Heart right ventricle (tissue), 16 donors: ENCODE measurements at regions not wholly inside any gene's neighbourhood (a gene's known extent, or its start where the extent isn't known, plus 50 kb on each side); places are given as distances from the start of the nearest gene placed in this dataset.

Experiments
- ATAC-seq, 8 donors: fragments of 200-7000 bp; cut with Tn5 transposase; one replicate each; pipeline ENCODE4 v1.9.1; 2020; ENCODE audit warnings: mild to moderate bottlenecking in 8 of 8, moderate library complexity in 8 of 8, moderate number of reproducible peaks in 1 of 8
- DNase-seq, 2 donors: peaks; one replicate each; pipeline ENCODE4 v3.0.0-alpha.2; 2020
- H3K27ac ChIP-seq, 10 donors: fragments of 200-600 bp; sonication (generic) in 2 of 10; one replicate each; pipeline versions ENCODE4 v1.5.0 to v1.8.0; 2020 to 2022; ENCODE audit warnings: mild to moderate bottlenecking in 3 of 10
- H3K27me3 ChIP-seq, 7 donors: fragments of 200-600 bp; one replicate each; pipeline ENCODE4 v1.8.0; 2021 to 2022; ENCODE audit warnings: mild to moderate bottlenecking in 2 of 7
- H3K36me3 ChIP-seq, 9 donors: fragments of 200-600 bp; sonication (generic) in 1 of 9; one replicate each; pipeline versions ENCODE4 v1.5.0 to v1.8.0; 2020 to 2022; ENCODE audit warnings: mild to moderate bottlenecking in 2 of 9
- H3K4me1 ChIP-seq, 9 donors: fragments of 200-600 bp; sonication (generic) in 1 of 9; one replicate each; pipeline versions ENCODE4 v1.5.0 to v1.8.0; 2020 to 2022; ENCODE audit warnings: mild to moderate bottlenecking in 4 of 9
- H3K4me3 ChIP-seq, 10 donors: fragments of 200-600 bp; sonication (generic) in 2 of 10; one replicate each; pipeline versions ENCODE4 v1.5.0 to v1.8.0; 2020 to 2022; ENCODE audit warnings: mild to moderate bottlenecking in 7 of 10, moderate library complexity in 2 of 10
- H3K9me3 ChIP-seq, 11 donors: fragments of 200-600 bp in 10 of 11; sonication (generic) in 2 of 11; one replicate each; pipeline versions ENCODE4 v1.5.0 to v1.8.0; 2013 to 2022; ENCODE audit warnings: mild to moderate bottlenecking in 2 of 11, control low read depth in 1 of 11, moderate library complexity in 1 of 11
- WGBS, 2 donors: extraction: QIAGEN DNeasy Blood & Tissue Kit; methylation state at CpG; one replicate each; pipeline ENCODE4 v1.1.7; 2013; ENCODE audit warnings: inconsistent platforms in 1 of 2; 5-methylcytosine and 5-hydroxymethylcytosine counted together
- intact Hi-C, 10 donors: fragments of 100-400 bp; cut with DNase I; formaldehyde crosslinking; loops; one replicate each; pipeline versions ENCODE4 v1.11.1 to v1.14.2; 2022
- TF ChIP-seq, protein P1 (sequence below), 9 donors: fragments of 200-600 bp; sonication (generic) in 2 of 9; IDR thresholded peaks; one replicate each; pipeline versions ENCODE4 v1.5.0 to v1.8.0; 2021 to 2022; ENCODE audit warnings: antibody characterized with exemption in 9 of 9, mild to moderate bottlenecking in 5 of 9, moderate library complexity in 1 of 9
- donor health status: Arrhythmogenic right ventricular cardiomyopathy.
- donor health status: ischemic (EF 13 %, LVEDD 7.1; RV severe dilation, severe dysfunction).
- donor health status: healthy with polysubstance abuse.
- donor health status: DM: no; HTN: yes; CAD: no.
- donor health status: DM: no; HTN: no; CAD: no.
- donor health status: ischemic (EF 25% LVEDD 6.9; RV normal size, moderate dysfunction).
- donor health status: ischemic (EF 25% LVEDD 5.7; RV mildly dilated, moderate dysfunction).
- donor health status: healthy.
- donor health status: DM: yes; HTN: yes; CAD: no.
- donor health status: Ischemic cardiomyopathy.
- donor health status: ischemic (EF 35%, LVEDD 5.7; RV mildly dilated, moderate dysfunction).
- donor health status: nonischemic (EF 11% LVEDD 7.7; RV severe dilation, severe dysfunction).
- donor health status: DM: yes; HTN: yes; CAD: no.
- donor health status: PGD.
- donor health status: ischemic (EF 29% LVEDD 5.4; RV normal size, mild dysfunction).
- donor health status: nonischemic (EF 23%, LVEDD 6.1; RV moderate dilation, normal function).

DNA sequence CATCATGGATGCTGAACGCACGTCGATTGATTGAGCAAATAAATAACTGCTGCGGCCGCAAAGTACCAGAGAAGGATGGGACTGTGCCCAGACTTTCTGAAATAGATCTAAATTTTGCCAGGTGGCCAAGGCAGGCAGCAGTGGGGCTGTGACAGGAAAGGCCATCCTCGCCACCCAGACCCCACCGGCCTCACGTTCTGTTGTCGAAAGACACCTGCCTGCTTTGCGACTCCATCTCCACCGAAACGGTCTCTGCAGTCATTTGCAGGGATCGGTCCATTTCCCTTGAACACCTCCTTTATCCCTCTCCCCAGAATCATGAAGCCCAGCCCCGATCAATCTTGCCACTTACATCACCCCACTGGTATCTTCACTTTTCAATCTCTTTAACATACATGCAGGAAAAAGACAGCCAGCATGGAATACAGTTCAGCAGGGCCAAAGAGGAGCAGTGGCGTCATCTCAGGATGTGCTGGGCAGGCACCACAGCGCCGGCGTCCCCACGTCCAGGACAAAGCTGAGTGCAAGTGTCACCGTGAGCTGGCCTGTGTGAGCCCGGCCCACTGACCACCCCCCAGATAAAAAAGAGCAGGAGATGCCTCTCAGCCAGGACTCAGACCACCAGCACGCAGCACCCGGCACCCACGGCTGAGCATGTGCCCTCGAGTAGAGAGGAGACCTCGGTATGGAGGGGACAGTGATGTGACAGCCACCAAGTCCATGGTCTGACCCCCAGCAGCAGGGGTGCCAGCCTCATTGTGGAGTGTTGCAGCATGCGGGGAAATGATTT is 610.3 kb downstream of the TBC1D22A start:
- no peaks in the 10 kb centered on the region for H3K36me3 ChIP-seq
- ATAC-seq: no peak
- H3K4me3 ChIP-seq: no peak overlapping the region
- DNase-seq: no peak
- TF ChIP-seq, protein P1, sequence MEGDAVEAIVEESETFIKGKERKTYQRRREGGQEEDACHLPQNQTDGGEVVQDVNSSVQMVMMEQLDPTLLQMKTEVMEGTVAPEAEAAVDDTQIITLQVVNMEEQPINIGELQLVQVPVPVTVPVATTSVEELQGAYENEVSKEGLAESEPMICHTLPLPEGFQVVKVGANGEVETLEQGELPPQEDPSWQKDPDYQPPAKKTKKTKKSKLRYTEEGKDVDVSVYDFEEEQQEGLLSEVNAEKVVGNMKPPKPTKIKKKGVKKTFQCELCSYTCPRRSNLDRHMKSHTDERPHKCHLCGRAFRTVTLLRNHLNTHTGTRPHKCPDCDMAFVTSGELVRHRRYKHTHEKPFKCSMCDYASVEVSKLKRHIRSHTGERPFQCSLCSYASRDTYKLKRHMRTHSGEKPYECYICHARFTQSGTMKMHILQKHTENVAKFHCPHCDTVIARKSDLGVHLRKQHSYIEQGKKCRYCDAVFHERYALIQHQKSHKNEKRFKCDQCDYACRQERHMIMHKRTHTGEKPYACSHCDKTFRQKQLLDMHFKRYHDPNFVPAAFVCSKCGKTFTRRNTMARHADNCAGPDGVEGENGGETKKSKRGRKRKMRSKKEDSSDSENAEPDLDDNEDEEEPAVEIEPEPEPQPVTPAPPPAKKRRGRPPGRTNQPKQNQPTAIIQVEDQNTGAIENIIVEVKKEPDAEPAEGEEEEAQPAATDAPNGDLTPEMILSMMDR (IDR thresholded peaks at IDR 0.05): no peak
- peaks cover 0 to 87% (median 40%) of the 10 kb centered on the region in 7 donors for H3K27me3 ChIP-seq
- H3K27ac ChIP-seq: no peak overlapping the region
- WGBS, 2 donors: 87 to 88% methylated on average over 27 of the region's 27 CpGs
- no peaks in the 10 kb centered on the region for H3K4me1 ChIP-seq
- no peaks in the 10 kb centered on the region for H3K9me3 ChIP-seq
- intact Hi-C loops: loop anchor here in 1 of 10 donors (10.0 kb wide), 1 partner anchor 62 kb away; no protein-coding TSS in a partner anchor

DNA sequence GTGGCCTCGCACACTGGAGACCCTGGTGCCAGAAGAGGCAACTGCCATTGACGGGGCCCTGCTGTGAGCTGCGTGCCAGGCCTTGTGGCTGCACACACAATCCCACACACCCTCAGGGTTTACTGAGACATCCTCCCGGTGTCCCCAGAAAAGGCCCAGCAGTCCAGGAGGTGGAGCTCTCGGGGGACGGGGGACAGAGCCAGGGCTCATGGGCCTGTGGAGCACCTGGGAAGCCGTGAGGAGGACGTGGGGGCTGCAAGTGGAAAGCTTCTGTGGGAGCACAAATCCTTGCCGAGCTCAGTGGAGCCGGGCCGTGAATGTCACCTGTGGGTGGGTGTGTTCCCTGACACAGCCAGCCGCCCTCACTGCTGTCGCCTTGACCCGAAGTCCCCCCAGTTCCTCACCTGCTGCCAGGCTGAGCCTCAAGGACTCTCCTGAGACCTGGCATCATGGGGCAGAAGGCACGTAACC is 609.7 kb downstream of the TBC1D22A start:
- H3K9me3 ChIP-seq: no peaks in the 10 kb centered on the region
- ATAC-seq (no peak), DNase-seq (no peak)
- no peaks in the 10 kb centered on the region for H3K4me1 ChIP-seq
- TF ChIP-seq, protein P1 (IDR thresholded peaks at IDR 0.05): no peak
- peaks cover 0 to 90% (median 43%) of the 10 kb centered on the region in 7 donors for H3K27me3 ChIP-seq
- intact Hi-C loops: loop anchor here in 1 of 10 donors (10.0 kb wide), 1 partner anchor 63 kb away; no protein-coding TSS in a partner anchor
- whole genome bisulfite sequencing, 2 donors: 80 to 83% methylated on average over 15 of the region's 15 CpGs
- no peak overlapping the region for H3K4me3 ChIP-seq
- H3K27ac ChIP-seq: no peak overlapping the region
- no peaks in the 10 kb centered on the region for H3K36me3 ChIP-seq

GRCh38 chr22:47371263-47372090 is 609.0 kb downstream of the TBC1D22A start:
- Histone ChIP-seq H3K4me3 (no peak overlapping the region), H3K27me3 (peaks cover 0 to 86% (median 43%) of the 10 kb centered on the region in 7 donors), H3K9me3 (no peaks in the 10 kb centered on the region), H3K4me1 (no peaks in the 10 kb centered on the region), H3K27ac (no peak overlapping the region), H3K36me3 (no peaks in the 10 kb centered on the region)
- no peak for DNase-seq
- intact Hi-C loops: loop anchor here in 1 of 10 donors (10.0 kb wide), 1 partner anchor 63 kb away; no protein-coding TSS in a partner anchor
- no peak for ATAC-seq
- 74 to 79% methylated on average over 15 of the region's 15 CpGs for WGBS, 2 donors
- TF ChIP-seq, protein P1 (IDR thresholded peaks at IDR 0.05): no peak
